Neural cell (in vitro differentiated cells): ENCODE measurements at regions not wholly inside any gene's neighbourhood (a gene's known extent, or its start where the extent isn't known, plus 50 kb on each side); places are given as distances from the start of the nearest gene placed in this dataset.

Experiments
- POLR2AphosphoS5 ChIP-seq: IDR thresholded peaks from 2 replicates; pipeline ENCODE4 v1.6.1; 2012
- TF ChIP-seq, protein P1 (sequence below): fragments of 450-650 bp; IDR thresholded peaks from 2 replicates; pipeline ENCODE4 v1.5.1; 2014; ENCODE audit warnings: antibody characterized with exemption, mild to moderate bottlenecking, moderate library complexity; ENCODE audit not compliant: poor library complexity, severe bottlenecking

DNA sequence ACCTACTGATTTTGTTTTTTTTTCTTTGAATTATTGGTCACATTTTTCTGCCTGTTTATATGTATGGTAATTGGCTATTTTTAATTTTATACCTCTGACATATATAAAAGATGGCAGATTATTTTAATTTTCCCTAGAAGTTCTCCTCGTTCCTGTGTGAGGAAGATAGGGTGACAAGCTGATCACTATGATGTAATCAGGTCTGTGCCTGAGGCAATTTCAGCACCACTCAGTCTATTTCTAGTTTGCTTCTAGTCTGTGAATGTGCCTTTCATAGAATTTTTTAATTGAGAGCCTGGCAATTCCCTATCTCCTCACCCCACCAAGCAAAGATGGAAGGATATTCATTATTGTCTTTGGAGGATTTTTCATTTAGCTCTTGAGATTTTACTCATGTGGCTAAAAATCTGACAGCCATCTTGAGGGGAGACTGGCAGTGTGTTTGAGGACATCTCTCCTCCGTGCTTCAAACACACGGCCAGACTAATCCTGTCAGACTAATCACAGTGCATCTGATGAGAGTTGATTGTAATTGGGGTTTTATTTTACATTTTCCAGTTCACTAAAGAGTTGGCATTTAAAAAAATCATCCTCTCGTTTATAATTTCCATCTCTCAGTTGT is 500.3 kb downstream of the TRIML1 start:
- TF ChIP-seq, protein P1, sequence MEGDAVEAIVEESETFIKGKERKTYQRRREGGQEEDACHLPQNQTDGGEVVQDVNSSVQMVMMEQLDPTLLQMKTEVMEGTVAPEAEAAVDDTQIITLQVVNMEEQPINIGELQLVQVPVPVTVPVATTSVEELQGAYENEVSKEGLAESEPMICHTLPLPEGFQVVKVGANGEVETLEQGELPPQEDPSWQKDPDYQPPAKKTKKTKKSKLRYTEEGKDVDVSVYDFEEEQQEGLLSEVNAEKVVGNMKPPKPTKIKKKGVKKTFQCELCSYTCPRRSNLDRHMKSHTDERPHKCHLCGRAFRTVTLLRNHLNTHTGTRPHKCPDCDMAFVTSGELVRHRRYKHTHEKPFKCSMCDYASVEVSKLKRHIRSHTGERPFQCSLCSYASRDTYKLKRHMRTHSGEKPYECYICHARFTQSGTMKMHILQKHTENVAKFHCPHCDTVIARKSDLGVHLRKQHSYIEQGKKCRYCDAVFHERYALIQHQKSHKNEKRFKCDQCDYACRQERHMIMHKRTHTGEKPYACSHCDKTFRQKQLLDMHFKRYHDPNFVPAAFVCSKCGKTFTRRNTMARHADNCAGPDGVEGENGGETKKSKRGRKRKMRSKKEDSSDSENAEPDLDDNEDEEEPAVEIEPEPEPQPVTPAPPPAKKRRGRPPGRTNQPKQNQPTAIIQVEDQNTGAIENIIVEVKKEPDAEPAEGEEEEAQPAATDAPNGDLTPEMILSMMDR = no peak
- TF ChIP-seq POLR2AphosphoS5 = no peak
